PFSK-1 (cell line): ENCODE measurements at regions not wholly inside any gene's neighbourhood (a gene's known extent, or its start where the extent isn't known, plus 50 kb on each side); places are given as distances from the start of the nearest gene placed in this dataset.

Source experiments
- FOXP2 ChIP-seq: optimal IDR thresholded peaks from 2 replicates; pipeline ENCODE3; 2011; ENCODE audit warnings: borderline replicate concordance, control low read depth, inconsistent platforms; ENCODE audit not compliant: insufficient read depth; ENCODE audit errors: extremely low read length, extremely low read depth
- POLR2AphosphoS5 ChIP-seq: IDR thresholded peaks from 2 replicates; pipeline ENCODE4 v1.6.1; 2012; ENCODE audit warnings: low read depth, mild to moderate bottlenecking, control low read depth, low read length, moderate library complexity
- SIN3A ChIP-seq: IDR thresholded peaks from 2 replicates; pipeline ENCODE4 v1.6.1; 2012; ENCODE audit warnings: mild to moderate bottlenecking, low read length, moderate library complexity, borderline replicate concordance; ENCODE audit not compliant: insufficient read depth
- TAF1 ChIP-seq: IDR thresholded peaks from 2 replicates; pipeline ENCODE4 v1.6.1; 2012; ENCODE audit warnings: low read length, control low read depth, borderline replicate concordance; ENCODE audit not compliant: insufficient read depth
- TF ChIP-seq, protein P1 (sequence below), 2 experiments: IDR thresholded peaks; 2 replicates each; pipeline versions ENCODE4 v1.6.1 to v1.8.0; 2011 to 2012; ENCODE audit warnings: low read depth in 2 of 2, low read length in 2 of 2, control low read depth in 1 of 2, inconsistent platforms in 1 of 2, mild to moderate bottlenecking in 1 of 2, moderate library complexity in 1 of 2; ENCODE audit not compliant: insufficient read depth in 1 of 2

DNA sequence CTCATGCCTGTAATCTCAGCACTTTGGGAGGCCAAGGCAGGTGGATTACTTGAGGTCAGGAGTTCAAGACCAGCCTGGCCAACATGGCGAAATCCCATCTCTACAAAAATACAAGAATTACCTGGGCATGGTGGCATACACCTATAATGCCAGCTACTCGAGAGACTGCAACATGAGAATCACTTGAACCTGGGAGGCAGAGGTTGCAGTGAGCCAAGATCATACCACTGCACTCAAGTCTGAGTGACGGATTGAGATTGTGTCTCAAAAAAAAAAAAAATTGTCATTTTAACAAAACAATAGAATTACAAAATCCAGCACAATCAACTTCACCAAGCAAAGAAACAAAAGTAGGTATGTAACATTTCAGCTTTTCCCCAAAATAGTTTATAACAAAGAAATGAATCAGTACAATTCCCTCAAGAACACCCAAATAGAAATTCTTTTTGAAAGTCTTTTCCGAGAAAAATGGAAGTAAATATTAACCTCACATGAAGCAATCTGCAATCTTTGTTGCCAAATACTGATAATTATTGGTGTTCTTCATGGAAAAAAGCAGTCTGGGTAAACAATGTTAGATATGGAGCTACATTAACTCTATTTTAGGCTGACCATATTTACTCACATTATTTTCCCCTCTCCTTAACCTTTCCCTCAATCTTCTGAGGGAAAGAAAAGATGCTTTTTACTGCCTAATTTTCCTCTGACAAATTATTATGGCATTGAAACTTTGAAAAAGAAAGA is 165.9 kb upstream of the ATF7IP start:
- no peak for TF ChIP-seq POLR2AphosphoS5
- TF ChIP-seq FOXP2 = no peak
- TF ChIP-seq, protein P1, sequence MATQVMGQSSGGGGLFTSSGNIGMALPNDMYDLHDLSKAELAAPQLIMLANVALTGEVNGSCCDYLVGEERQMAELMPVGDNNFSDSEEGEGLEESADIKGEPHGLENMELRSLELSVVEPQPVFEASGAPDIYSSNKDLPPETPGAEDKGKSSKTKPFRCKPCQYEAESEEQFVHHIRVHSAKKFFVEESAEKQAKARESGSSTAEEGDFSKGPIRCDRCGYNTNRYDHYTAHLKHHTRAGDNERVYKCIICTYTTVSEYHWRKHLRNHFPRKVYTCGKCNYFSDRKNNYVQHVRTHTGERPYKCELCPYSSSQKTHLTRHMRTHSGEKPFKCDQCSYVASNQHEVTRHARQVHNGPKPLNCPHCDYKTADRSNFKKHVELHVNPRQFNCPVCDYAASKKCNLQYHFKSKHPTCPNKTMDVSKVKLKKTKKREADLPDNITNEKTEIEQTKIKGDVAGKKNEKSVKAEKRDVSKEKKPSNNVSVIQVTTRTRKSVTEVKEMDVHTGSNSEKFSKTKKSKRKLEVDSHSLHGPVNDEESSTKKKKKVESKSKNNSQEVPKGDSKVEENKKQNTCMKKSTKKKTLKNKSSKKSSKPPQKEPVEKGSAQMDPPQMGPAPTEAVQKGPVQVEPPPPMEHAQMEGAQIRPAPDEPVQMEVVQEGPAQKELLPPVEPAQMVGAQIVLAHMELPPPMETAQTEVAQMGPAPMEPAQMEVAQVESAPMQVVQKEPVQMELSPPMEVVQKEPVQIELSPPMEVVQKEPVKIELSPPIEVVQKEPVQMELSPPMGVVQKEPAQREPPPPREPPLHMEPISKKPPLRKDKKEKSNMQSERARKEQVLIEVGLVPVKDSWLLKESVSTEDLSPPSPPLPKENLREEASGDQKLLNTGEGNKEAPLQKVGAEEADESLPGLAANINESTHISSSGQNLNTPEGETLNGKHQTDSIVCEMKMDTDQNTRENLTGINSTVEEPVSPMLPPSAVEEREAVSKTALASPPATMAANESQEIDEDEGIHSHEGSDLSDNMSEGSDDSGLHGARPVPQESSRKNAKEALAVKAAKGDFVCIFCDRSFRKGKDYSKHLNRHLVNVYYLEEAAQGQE (IDR thresholded peaks at IDR 0.05; ENCODE audit: insufficient read depth in 1 of 2, low read depth in 2 of 2, low read length in 2 of 2) = no peak
- no peak for TF ChIP-seq SIN3A
- no peak for TF ChIP-seq TAF1

DNA sequence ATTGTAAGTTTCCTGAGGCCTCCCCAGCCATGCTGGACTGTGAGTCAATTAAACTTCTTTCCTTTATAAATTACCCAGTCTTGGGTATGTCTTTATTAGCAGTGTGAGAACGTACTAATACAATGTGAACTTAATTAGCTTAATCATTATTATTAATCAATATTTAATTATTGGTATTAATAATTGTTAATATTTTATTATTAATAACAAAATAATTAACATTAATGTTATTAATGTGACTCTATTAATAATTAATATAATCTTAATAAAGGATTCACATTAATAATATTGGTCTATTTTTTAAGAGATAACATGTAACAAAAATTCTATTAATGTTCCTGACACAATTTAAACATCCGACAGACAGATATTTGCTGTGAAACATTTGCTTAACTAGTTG is 164.9 kb upstream of the ATF7IP start:
- no peak for TF ChIP-seq TAF1
- TF ChIP-seq FOXP2 = no peak
- TF ChIP-seq, protein P1 (IDR thresholded peaks at IDR 0.05; ENCODE audit: insufficient read depth in 1 of 2, low read depth in 2 of 2, low read length in 2 of 2) = no peak
- no peak for TF ChIP-seq SIN3A
- TF ChIP-seq POLR2AphosphoS5 = no peak

DNA sequence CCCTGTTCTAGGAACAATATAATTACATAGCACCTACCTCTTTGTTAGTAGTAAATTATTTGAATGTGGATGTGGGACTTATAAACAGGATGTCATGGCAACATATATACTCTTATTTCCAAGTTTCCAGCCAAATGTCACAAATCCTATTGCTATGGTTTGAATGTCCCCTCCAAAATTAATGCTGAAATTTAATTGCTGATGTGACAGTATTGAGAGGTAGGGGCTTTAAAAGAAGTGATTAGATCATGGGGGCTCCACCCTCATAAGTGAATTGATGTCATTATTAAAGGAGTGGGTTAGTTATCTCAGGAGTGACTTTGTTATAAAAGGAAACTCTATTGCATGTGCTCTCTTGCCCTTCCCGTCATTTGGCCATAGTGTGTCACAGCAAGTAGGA is 164.2 kb upstream of the ATF7IP start:
- no peak for TF ChIP-seq SIN3A
- TF ChIP-seq, protein P1 (IDR thresholded peaks at IDR 0.05; ENCODE audit: insufficient read depth in 1 of 2, low read depth in 2 of 2, low read length in 2 of 2) = no peak
- no peak for TF ChIP-seq FOXP2
- no peak for TF ChIP-seq TAF1
- no peak for TF ChIP-seq POLR2AphosphoS5

DNA sequence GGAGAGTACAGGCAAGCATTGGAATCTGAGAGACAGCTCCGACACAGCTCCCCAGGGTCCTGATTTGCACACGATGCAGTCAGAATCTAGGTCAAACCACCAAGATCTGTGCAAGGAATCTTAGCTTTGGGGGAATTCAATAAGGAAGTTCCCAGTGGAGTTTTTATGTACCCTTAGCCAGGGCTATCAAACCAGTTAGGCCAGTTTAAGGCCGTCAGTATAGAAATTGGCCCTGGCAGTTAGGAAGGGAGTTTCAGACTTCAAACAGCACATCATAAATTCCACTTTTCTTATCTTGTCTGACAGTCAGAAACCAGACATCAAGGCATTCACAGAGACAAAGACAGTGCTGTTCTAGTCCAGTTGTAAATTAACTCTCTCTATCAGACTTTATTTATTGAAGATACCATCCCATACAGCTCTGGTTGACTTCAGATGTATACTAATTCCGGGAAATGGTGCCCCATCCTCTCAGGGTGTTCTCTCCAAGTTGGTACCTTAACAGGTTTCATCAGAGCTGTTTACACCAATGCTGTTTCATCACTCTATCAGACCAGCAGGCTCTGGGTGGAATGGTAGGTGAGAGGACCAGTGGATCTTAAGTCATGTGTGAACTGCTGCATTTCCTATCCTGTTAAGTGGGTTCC is 157.5 kb upstream of the ATF7IP start:
- no peak for TF ChIP-seq POLR2AphosphoS5
- no peak for TF ChIP-seq FOXP2
- TF ChIP-seq, protein P1 (IDR thresholded peaks at IDR 0.05; ENCODE audit: insufficient read depth in 1 of 2, low read depth in 2 of 2, low read length in 2 of 2) = no peak
- no peak for TF ChIP-seq TAF1
- no peak for TF ChIP-seq SIN3A

DNA sequence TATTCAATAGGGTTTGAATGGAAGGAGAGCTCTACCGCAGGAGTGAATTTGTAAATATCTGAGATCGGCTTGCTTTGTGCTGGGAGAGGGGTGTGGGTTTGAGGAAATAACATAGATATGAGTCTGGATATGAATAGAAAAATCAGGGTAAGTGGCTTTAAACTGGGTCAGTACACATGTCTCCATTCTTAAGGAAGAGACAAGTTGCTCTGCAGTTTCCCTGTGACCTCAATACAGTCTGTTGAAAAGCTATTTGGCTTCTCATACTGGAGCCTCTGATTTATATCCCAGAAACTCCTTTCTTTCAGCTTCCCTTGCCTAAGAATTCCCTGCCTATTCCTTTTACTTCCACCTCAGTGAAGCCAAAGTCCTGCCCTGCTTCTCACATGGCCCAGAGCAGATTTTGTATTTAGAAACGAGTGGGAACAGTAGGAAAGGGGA is 153.5 kb upstream of the ATF7IP start:
- TF ChIP-seq SIN3A = no peak
